Spleen (tissue), 7 donors: ENCODE measurements at regions not wholly inside any gene's neighbourhood (a gene's known extent, or its start where the extent isn't known, plus 50 kb on each side); places are given as distances from the start of the nearest gene placed in this dataset.

Experiments
- POLR2A ChIP-seq, 3 donors: fragments of 450-650 bp; IDR thresholded peaks; one replicate each; pipeline ENCODE4 v1.5.1; 2017; ENCODE audit warnings: antibody characterized with exemption in 3 of 3, mild to moderate bottlenecking in 1 of 3
- POLR2AphosphoS5 ChIP-seq, 3 donors: sonication (generic); formaldehyde crosslinking; IDR thresholded peaks; one replicate each; pipeline ENCODE4 v1.5.1; 2017; ENCODE audit warnings: antibody characterized with exemption in 3 of 3
- TF ChIP-seq, protein P1 (sequence below), 11 experiments: fragments of 200-600 bp in 7 of 11; fragments of 450-650 bp in 4 of 11; sonication (generic) in 4 of 11; IDR thresholded peaks in 8 of 11; conservative IDR thresholded peaks in 3 of 11; 1 replicate in 7 of 11; 2 replicates in 4 of 11; pipeline versions ENCODE4 v1.4.0 to v1.8.0; 2016 to 2021; ENCODE audit warnings: antibody characterized with exemption in 11 of 11, inconsistent platforms in 4 of 11, mild to moderate bottlenecking in 1 of 11
- donor health status: DM: no; HTN: no; CAD: no; lungs with moderate emphysema.
- donor health status: DM: no; HTN: no; CAD: no.
- donor health status: DM: no; HTN: no; CAD: no.

GRCh38 chr9:115196919-115197318 is 79.0 kb upstream of the TNC start:
- TF ChIP-seq, protein P1, sequence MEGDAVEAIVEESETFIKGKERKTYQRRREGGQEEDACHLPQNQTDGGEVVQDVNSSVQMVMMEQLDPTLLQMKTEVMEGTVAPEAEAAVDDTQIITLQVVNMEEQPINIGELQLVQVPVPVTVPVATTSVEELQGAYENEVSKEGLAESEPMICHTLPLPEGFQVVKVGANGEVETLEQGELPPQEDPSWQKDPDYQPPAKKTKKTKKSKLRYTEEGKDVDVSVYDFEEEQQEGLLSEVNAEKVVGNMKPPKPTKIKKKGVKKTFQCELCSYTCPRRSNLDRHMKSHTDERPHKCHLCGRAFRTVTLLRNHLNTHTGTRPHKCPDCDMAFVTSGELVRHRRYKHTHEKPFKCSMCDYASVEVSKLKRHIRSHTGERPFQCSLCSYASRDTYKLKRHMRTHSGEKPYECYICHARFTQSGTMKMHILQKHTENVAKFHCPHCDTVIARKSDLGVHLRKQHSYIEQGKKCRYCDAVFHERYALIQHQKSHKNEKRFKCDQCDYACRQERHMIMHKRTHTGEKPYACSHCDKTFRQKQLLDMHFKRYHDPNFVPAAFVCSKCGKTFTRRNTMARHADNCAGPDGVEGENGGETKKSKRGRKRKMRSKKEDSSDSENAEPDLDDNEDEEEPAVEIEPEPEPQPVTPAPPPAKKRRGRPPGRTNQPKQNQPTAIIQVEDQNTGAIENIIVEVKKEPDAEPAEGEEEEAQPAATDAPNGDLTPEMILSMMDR (IDR thresholded peaks at IDR 0.05 in 8 of 11, conservative IDR thresholded peaks at IDR 0.05 in 3 of 11), result no peak
- TF ChIP-seq POLR2AphosphoS5 (IDR thresholded peaks at IDR 0.05) (no peak), POLR2A (IDR thresholded peaks at IDR 0.05) (no peak)
